Psoas muscle (tissue), 7 donors: ENCODE measurements at regions not wholly inside any gene's neighbourhood (a gene's known extent, or its start where the extent isn't known, plus 50 kb on each side); places are given as distances from the start of the nearest gene placed in this dataset.
"Not testable (repeated sequence)": the region's sequence is repeated elsewhere in the genome, so short reads cannot be mapped to it uniquely, and the experiment has no call there.

Experiments
- ATAC-seq, 4 donors: fragments of 200-7000 bp; cut with Tn5 transposase; one replicate each; pipeline ENCODE4 v1.9.1; 2020; ENCODE audit warnings: moderate library complexity in 3 of 4, mild to moderate bottlenecking in 2 of 4
- DNase-seq, 2 donors: peaks; one replicate each; pipeline ENCODE4 v3.0.0-alpha.2; 2020
- H3K27ac ChIP-seq: fragments of 200-600 bp; one replicate; pipeline ENCODE4 v1.8.0; 2022
- H3K27me3 ChIP-seq, 3 donors: fragments of 200-600 bp in 1 of 3; one replicate each; pipeline versions ENCODE4 v1.6.1 to v1.8.0; 2013 to 2022; ENCODE audit warnings: low read length in 2 of 3, mild to moderate bottlenecking in 2 of 3, moderate library complexity in 1 of 3; ENCODE audit not compliant: insufficient read depth in 3 of 3
- H3K36me3 ChIP-seq, 2 donors: fragments of 200-600 bp in 1 of 2; one replicate each; pipeline versions ENCODE4 v1.6.1 to v1.8.0; 2013 to 2022; ENCODE audit warnings: low read depth in 1 of 2, mild to moderate bottlenecking in 1 of 2, moderate library complexity in 1 of 2; ENCODE audit not compliant: insufficient read depth in 1 of 2
- H3K4me1 ChIP-seq: fragments of 200-600 bp; one replicate; pipeline ENCODE4 v1.8.0; 2022
- H3K4me3 ChIP-seq: fragments of 200-600 bp; one replicate; pipeline ENCODE4 v1.8.0; 2022; ENCODE audit warnings: mild to moderate bottlenecking
- H3K9me3 ChIP-seq: fragments of 200-600 bp; one replicate; pipeline ENCODE4 v1.8.0; 2022
- WGBS, 3 donors: extraction: QIAGEN DNeasy Blood & Tissue Kit; methylation state at CpG; one replicate each; pipeline versions ENCODE4 v1.1.6 to v1.1.7; 2013; 5-methylcytosine and 5-hydroxymethylcytosine counted together
- intact Hi-C, 2 donors: fragments of 100-400 bp; cut with DNase I; formaldehyde crosslinking; loops; one replicate each; pipeline versions ENCODE4 v1.11.0 to v1.14.2; 2022
- TF ChIP-seq, protein P1 (sequence below): fragments of 200-600 bp; IDR thresholded peaks from one replicate; pipeline ENCODE4 v1.8.0; 2022; ENCODE audit warnings: antibody characterized with exemption
- donor health status: healthy with polysubstance abuse.
- donor health status: DM: no; HTN: no; CAD: no; lungs with moderate emphysema.
- donor health status: Bipolar disorder and iron deficiency.
- donor health status: healthy.
- donor health status: DM: yes; HTN: yes; CAD: no.
- donor health status: DM: no; HTN: no; CAD: no.
- donor health status: DM: yes; HTN: yes; CAD: no.

DNA sequence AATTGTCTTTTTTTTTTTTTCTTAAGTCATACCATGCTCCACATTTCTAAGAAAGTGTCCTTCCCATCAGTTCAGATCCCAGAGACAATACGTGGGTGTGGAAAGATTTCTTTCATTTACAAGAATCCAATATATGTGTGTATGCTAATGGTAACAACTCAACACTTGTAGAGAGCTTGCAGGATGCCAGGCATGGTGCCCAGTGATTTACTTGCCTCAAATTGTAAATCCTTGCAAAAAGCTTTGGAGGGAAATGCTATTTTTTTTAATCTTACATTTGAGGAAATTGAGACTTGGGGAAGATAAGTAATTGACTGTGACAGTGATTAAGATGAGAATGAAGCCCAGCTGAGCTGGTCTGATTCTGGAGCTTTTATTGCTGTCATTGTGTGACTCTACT is 1264.6 kb upstream of the SEL1L start:
- Histone ChIP-seq H3K27ac (no peak overlapping the region), H3K27me3 (no peaks in the 10 kb centered on the region), H3K4me3 (no peak overlapping the region), H3K4me1 (no peaks in the 10 kb centered on the region), H3K9me3 (no peaks in the 10 kb centered on the region), H3K36me3 (no peaks in the 10 kb centered on the region)
- ATAC-seq (no peak), DNase-seq (no peak)
- 64 to 83% (median 64%) methylated on average over 1 of the region's 1 CpG for WGBS, 3 donors
- TF ChIP-seq, protein P1, sequence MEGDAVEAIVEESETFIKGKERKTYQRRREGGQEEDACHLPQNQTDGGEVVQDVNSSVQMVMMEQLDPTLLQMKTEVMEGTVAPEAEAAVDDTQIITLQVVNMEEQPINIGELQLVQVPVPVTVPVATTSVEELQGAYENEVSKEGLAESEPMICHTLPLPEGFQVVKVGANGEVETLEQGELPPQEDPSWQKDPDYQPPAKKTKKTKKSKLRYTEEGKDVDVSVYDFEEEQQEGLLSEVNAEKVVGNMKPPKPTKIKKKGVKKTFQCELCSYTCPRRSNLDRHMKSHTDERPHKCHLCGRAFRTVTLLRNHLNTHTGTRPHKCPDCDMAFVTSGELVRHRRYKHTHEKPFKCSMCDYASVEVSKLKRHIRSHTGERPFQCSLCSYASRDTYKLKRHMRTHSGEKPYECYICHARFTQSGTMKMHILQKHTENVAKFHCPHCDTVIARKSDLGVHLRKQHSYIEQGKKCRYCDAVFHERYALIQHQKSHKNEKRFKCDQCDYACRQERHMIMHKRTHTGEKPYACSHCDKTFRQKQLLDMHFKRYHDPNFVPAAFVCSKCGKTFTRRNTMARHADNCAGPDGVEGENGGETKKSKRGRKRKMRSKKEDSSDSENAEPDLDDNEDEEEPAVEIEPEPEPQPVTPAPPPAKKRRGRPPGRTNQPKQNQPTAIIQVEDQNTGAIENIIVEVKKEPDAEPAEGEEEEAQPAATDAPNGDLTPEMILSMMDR = no peak
- intact Hi-C loops = no loop called here

DNA sequence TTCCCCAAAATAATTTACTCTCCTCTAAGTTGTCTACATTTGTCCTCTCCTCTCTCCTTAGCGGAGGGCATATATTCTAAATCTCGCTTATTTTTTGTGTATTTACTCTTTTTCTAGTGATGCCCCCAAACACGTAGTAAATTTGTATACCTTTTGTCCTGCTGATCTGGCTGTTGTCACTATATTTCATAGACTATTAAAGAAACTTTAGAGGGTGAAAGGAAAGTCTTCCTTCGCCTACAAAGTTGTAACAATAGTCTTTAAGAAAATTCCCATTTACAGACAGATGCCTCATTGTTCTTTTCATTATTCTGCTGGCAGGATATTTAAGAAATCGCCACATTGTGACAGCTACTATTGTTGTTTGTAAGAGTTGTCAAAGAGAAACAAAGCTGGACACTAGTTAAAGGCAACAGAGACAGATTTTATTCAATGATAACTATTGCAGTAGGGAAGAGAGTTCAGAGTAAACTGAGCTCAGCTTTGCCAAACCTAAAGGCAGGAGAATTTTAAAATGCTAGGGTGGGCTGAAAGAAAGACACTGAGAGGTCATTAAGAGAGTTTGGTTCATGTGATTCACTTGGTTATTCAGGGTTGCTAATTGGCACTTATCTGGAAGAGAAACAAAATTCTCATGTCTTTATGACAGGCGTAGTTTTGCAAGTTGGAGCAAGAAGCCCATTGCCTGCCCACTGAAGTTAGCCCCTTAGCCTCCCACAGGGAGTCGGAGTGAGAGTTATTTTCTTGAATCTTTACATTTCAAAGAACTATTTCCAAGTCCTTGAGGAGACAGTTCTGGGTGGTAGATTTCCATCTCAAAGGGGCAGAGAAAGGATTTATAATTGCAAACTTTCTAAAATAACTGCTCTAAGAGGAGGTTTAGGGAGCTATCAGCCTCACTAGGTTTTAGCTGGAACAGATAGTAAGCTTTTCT is 1272.5 kb upstream of the SEL1L start:
- no peaks in the 10 kb centered on the region for H3K36me3 ChIP-seq
- no peak overlapping the region for H3K27ac ChIP-seq
- no peaks in the 10 kb centered on the region for H3K4me1 ChIP-seq
- no peak for DNase-seq
- no peak for ATAC-seq
- WGBS, 3 donors = 66 to 69% (median 66%) methylated on average over 7 of the region's 7 CpGs
- intact Hi-C loops = no loop called here
- no peaks in the 10 kb centered on the region for H3K9me3 ChIP-seq
- TF ChIP-seq, protein P1 = no peak
- H3K4me3 ChIP-seq = no peak overlapping the region
- H3K27me3 ChIP-seq = no peaks in the 10 kb centered on the region

DNA sequence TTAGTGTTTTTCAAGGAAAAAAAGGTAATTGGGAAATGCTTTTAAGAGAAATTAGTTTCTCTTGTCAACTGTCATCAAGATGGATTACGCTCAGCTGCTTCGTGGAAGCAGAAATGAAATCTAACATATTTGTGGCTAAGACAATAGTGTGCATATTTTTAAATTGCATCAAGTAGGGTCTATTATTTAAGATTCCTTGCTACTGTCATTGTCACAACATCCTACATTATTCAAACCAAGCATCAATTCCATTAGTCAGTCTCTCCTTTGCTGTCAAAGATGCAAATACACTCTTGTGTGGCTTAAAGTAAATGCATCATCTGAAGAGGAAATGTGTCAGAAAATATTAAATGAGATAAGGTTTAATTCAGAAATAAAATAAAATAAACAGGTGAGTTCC is 1277.6 kb upstream of the SEL1L start:
- no peak overlapping the region for H3K4me3 ChIP-seq
- no peaks in the 10 kb centered on the region for H3K9me3 ChIP-seq
- no peaks in the 10 kb centered on the region for H3K4me1 ChIP-seq
- DNase-seq (no peak), ATAC-seq (no peak)
- no peaks in the 10 kb centered on the region for H3K27me3 ChIP-seq
- WGBS, 3 donors = 85 to 91% (median 85%) methylated on average over 2 of the region's 2 CpGs
- TF ChIP-seq, protein P1 = no peak
- no peaks in the 10 kb centered on the region for H3K36me3 ChIP-seq
- no peak overlapping the region for H3K27ac ChIP-seq
- intact Hi-C loops = no loop called here

DNA sequence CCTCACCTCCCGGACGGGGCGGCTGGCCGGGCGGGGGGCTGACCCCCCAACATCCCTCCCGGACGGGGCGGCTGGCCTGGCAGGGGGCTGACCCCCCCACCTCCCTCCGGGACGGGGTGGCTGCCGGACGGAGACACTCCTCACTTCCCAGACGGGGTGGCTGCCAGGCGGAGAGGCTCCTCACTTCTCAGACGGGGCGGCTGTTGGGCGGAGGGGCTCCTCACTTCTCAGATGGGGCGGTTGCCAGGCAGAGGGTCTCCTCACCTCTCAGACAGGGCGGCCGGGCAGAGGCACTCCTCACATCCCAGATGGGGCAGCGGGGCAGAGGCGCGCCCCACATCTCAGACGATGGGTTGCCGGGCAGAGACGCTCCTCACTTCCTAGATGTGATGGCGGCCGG is 1280.7 kb upstream of the SEL1L start:
- H3K36me3 ChIP-seq, H3K4me1 ChIP-seq, H3K27ac ChIP-seq, intact Hi-C loops, ATAC-seq, H3K4me3 ChIP-seq, H3K27me3 ChIP-seq, H3K9me3 ChIP-seq, DNase-seq: not testable (repeated sequence)
- WGBS, 3 donors = 96 to 97% (median 97%) methylated on average over 19 to 28 of the region's 28 CpGs

DNA sequence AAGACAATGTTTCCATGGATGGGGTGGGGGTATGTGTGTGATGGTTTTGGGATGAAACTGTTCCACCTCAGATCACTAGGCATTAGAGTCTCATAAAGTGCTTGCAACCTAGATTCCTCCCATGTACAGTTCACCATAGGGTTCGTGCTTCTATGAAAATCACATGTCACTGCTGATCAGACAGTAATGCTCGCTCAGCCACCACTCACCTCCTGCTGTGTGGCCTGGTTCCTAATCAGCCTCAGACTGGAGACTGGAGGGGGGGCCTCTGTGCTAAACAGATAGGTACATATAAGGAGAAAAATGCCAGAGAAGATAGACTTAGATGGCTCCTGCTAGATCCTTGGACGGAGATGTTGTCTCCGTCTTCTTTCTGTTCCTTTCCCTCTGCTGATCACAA is 1296.9 kb upstream of the SEL1L start:
- TF ChIP-seq, protein P1 = no peak
- Histone ChIP-seq H3K4me1 (no peaks in the 10 kb centered on the region), H3K4me3 (no peak overlapping the region), H3K27me3 (no peaks in the 10 kb centered on the region), H3K27ac (no peak overlapping the region), H3K9me3 (no peaks in the 10 kb centered on the region), H3K36me3 (no peaks in the 10 kb centered on the region)
- 81 to 91% (median 84%) methylated on average over 4 of the region's 4 CpGs for WGBS, 3 donors
- DNase-seq = no peak
- ATAC-seq = no peak
- intact Hi-C loops = no loop called here
